DOHH2 (cell line): ENCODE measurements at regions not wholly inside any gene's neighbourhood (a gene's known extent, or its start where the extent isn't known, plus 50 kb on each side); places are given as distances from the start of the nearest gene placed in this dataset.

Experiments
- EZH2phosphoT487 ChIP-seq: fragments of 200-600 bp; sonication (generic); IDR thresholded peaks from 2 replicates; pipeline ENCODE4 v1.6.1; 2017; ENCODE audit warnings: borderline replicate concordance, mild to moderate bottlenecking, antibody characterized with exemption, low read length, moderate library complexity, mixed read lengths
- TF ChIP-seq, protein P1 (sequence below): fragments of 200-600 bp; sonication (generic); IDR thresholded peaks from one replicate; pipeline ENCODE4 v1.5.1; 2014; ENCODE audit warnings: antibody characterized with exemption, mild to moderate bottlenecking, low read depth, low read length; ENCODE audit not compliant: poor library complexity, severe bottlenecking

DNA sequence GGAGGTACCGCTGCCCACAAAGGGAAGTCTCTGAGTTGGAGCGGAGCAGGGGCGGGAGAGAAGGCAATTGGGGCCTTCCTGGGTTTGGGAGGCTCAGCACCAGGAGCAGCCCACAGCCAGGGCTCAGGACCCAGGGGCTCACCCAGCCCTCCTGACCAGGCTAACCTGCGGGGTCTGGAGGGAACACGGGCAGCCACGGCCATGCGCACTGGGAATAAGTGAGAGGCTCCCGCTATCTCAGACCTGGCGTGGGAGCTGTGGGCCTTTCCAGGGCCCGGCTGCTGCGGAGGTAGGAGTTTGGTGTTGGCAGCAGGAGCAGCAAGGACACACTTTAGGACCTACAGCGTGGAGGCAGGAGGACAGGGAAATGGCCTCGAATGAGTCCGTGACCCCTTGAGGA, 69.0 kb downstream of the RRM2 start:
- TF ChIP-seq EZH2phosphoT487 = no peak
- TF ChIP-seq, protein P1, sequence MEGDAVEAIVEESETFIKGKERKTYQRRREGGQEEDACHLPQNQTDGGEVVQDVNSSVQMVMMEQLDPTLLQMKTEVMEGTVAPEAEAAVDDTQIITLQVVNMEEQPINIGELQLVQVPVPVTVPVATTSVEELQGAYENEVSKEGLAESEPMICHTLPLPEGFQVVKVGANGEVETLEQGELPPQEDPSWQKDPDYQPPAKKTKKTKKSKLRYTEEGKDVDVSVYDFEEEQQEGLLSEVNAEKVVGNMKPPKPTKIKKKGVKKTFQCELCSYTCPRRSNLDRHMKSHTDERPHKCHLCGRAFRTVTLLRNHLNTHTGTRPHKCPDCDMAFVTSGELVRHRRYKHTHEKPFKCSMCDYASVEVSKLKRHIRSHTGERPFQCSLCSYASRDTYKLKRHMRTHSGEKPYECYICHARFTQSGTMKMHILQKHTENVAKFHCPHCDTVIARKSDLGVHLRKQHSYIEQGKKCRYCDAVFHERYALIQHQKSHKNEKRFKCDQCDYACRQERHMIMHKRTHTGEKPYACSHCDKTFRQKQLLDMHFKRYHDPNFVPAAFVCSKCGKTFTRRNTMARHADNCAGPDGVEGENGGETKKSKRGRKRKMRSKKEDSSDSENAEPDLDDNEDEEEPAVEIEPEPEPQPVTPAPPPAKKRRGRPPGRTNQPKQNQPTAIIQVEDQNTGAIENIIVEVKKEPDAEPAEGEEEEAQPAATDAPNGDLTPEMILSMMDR = no peak
